H9 (cell line): ENCODE measurements at regions not wholly inside any gene's neighbourhood (a gene's known extent, or its start where the extent isn't known, plus 50 kb on each side); places are given as distances from the start of the nearest gene placed in this dataset.

Experiments
- DNase-seq: peaks from one replicate; pipeline ENCODE4 v3.0.0-alpha.2; 2017
- H2AFZ ChIP-seq: one replicate; pipeline ENCODE4 v1.6.1; 2013; ENCODE audit warnings: mild to moderate bottlenecking, low read length, control low read depth, moderate library complexity
- H2AK5ac ChIP-seq: 2 replicates; pipeline ENCODE4 v1.6.1; 2013; ENCODE audit warnings: low read length, control low read depth, mixed read lengths; ENCODE audit not compliant: insufficient read length
- H2BK120ac ChIP-seq: one replicate; pipeline ENCODE4 v1.6.1; 2013; ENCODE audit warnings: low read depth, mild to moderate bottlenecking, low read length, control low read depth, inconsistent platforms; ENCODE audit not compliant: poor library complexity, severe bottlenecking
- H2BK12ac ChIP-seq: 2 replicates; pipeline ENCODE4 v1.6.1; 2013; ENCODE audit warnings: low read length, control low read depth, mixed read lengths, low read depth; ENCODE audit not compliant: insufficient read length
- H2BK15ac ChIP-seq: 2 replicates; pipeline ENCODE4 v1.6.1; 2013; ENCODE audit warnings: low read depth, low read length, control low read depth
- H2BK20ac ChIP-seq: one replicate; pipeline ENCODE4 v1.6.1; 2013; ENCODE audit warnings: low read depth, mild to moderate bottlenecking, low read length, control low read depth, inconsistent platforms; ENCODE audit not compliant: poor library complexity, severe bottlenecking
- H2BK5ac ChIP-seq: 2 replicates; pipeline ENCODE4 v1.6.1; 2013; ENCODE audit warnings: low read length, control low read depth, mixed read lengths; ENCODE audit not compliant: insufficient read length
- H3K14ac ChIP-seq: 2 replicates; pipeline ENCODE4 v1.6.1; 2013; ENCODE audit warnings: low read length, control low read depth; ENCODE audit not compliant: insufficient read depth
- H3K18ac ChIP-seq: 2 replicates; pipeline ENCODE4 v1.6.1; 2013; ENCODE audit warnings: low read depth, mild to moderate bottlenecking, mixed read lengths, low read length, control low read depth; ENCODE audit not compliant: insufficient read length
- H3K23ac ChIP-seq: 2 replicates; pipeline ENCODE4 v1.6.1; 2013; ENCODE audit warnings: low read length, control low read depth, mixed read lengths, low read depth; ENCODE audit not compliant: insufficient read length
- H3K23me2 ChIP-seq: 2 replicates; pipeline ENCODE4 v1.6.1; 2013; ENCODE audit warnings: low read depth, mild to moderate bottlenecking, mixed read lengths, low read length, control low read depth; ENCODE audit not compliant: insufficient read length, poor library complexity, severe bottlenecking
- H3K27ac ChIP-seq: 2 replicates; pipeline ENCODE4 v1.5.1; 2013; ENCODE audit warnings: low read length, control low read depth, mixed read lengths, low read depth; ENCODE audit not compliant: insufficient read length
- H3K27me3 ChIP-seq: 2 replicates; pipeline ENCODE4 v1.6.1; 2013; ENCODE audit warnings: low read length, control low read depth, inconsistent platforms; ENCODE audit not compliant: insufficient read depth
- H3K4ac ChIP-seq: 2 replicates; pipeline ENCODE4 v1.6.1; 2013; ENCODE audit warnings: low read depth, mild to moderate bottlenecking, control low read depth, inconsistent platforms, low read length, moderate library complexity
- H3K4me1 ChIP-seq: 2 replicates; pipeline ENCODE4 v1.6.1; 2013; ENCODE audit warnings: low read length, control low read depth, inconsistent platforms; ENCODE audit not compliant: insufficient read depth
- H3K4me2 ChIP-seq: 2 replicates; pipeline ENCODE4 v1.6.1; 2013; ENCODE audit warnings: low read length, control low read depth, mixed read lengths; ENCODE audit not compliant: insufficient read length, insufficient read depth
- H3K56ac ChIP-seq: 2 replicates; pipeline ENCODE4 v1.6.1; 2013; ENCODE audit warnings: low read depth, mild to moderate bottlenecking, mixed read lengths, low read length, control low read depth; ENCODE audit not compliant: insufficient read length
- H3K79me1 ChIP-seq: 2 replicates; pipeline ENCODE4 v1.6.1; 2013; ENCODE audit warnings: low read depth, mild to moderate bottlenecking, moderate library complexity, low read length, control low read depth, inconsistent platforms; ENCODE audit not compliant: insufficient read depth, poor library complexity, severe bottlenecking
- H3K79me2 ChIP-seq: 2 replicates; pipeline ENCODE4 v1.6.1; 2013; ENCODE audit warnings: low read length, control low read depth, inconsistent platforms; ENCODE audit not compliant: insufficient read depth
- H3K9ac ChIP-seq: 2 replicates; pipeline ENCODE4 v1.6.1; 2013; ENCODE audit warnings: low read length, control low read depth, mixed read lengths; ENCODE audit not compliant: insufficient read length; ENCODE audit errors: extremely low read depth
- H3K9me3 ChIP-seq: one replicate; pipeline ENCODE4 v1.6.1; 2013; ENCODE audit warnings: low read depth, low read length, inconsistent platforms; ENCODE audit not compliant: control insufficient read depth
- H3T11ph ChIP-seq: one replicate; pipeline ENCODE4 v1.6.1; 2013; ENCODE audit warnings: mild to moderate bottlenecking, low read length, control low read depth, inconsistent platforms
- H4K20me1 ChIP-seq: one replicate; pipeline ENCODE4 v1.6.1; 2013; ENCODE audit not compliant: control insufficient read depth, insufficient read length, insufficient read depth
- H4K5ac ChIP-seq: 2 replicates; pipeline ENCODE4 v1.6.1; 2013; ENCODE audit warnings: low read depth, mild to moderate bottlenecking, mixed read lengths, low read length, control low read depth; ENCODE audit not compliant: insufficient read length
- H4K8ac ChIP-seq: replicated peaks from 2 replicates; pipeline ENCODE4 v1.6.1; 2013; ENCODE audit warnings: low read length, control low read depth, mixed read lengths, low read depth; ENCODE audit not compliant: insufficient read length
- H4K91ac ChIP-seq: 2 replicates; pipeline ENCODE4 v1.6.1; 2013; ENCODE audit warnings: low read depth, mild to moderate bottlenecking, moderate library complexity, mixed read lengths, low read length, control low read depth; ENCODE audit not compliant: insufficient read length
- H3K27ac Mint-ChIP-seq, 3 experiments: 2 replicates in 2 of 3; 3 replicates in 1 of 3; pipeline ENCODE4 v1.8.0; 2020 to 2021; ENCODE audit warnings: mixed read lengths in 3 of 3, mild to moderate bottlenecking in 1 of 3, moderate library complexity in 1 of 3
- H3K27me3 Mint-ChIP-seq: 2 replicates; pipeline ENCODE4 v1.8.0; 2021; ENCODE audit warnings: low read depth, mild to moderate bottlenecking, moderate library complexity, mixed read lengths
- H3K36me3 Mint-ChIP-seq, 3 experiments: 2 replicates in 2 of 3; 3 replicates in 1 of 3; pipeline ENCODE4 v1.8.0; 2020 to 2021; ENCODE audit warnings: low read depth in 3 of 3, mixed read lengths in 3 of 3; ENCODE audit not compliant: insufficient read depth in 1 of 3
- H3K4me1 Mint-ChIP-seq, 2 experiments: 2 replicates each; pipeline ENCODE4 v1.8.0; 2020; ENCODE audit warnings: mixed read lengths in 2 of 2
- H3K4me3 Mint-ChIP-seq, 2 experiments: 2 replicates in 1 of 2; 3 replicates in 1 of 2; pipeline ENCODE4 v1.8.0; 2020 to 2021; ENCODE audit warnings: mild to moderate bottlenecking in 2 of 2, mixed read lengths in 2 of 2, moderate library complexity in 1 of 2
- H3K9me3 Mint-ChIP-seq, 2 experiments: 2 replicates in 1 of 2; 3 replicates in 1 of 2; pipeline ENCODE4 v1.8.0; 2020; ENCODE audit warnings: mild to moderate bottlenecking in 2 of 2, mixed read lengths in 2 of 2, moderate library complexity in 1 of 2
- CTCF ChIP-seq: fragments of 200-600 bp; sonication (generic); conservative IDR thresholded peaks from 3 replicates; pipeline ENCODE4 v1.8.0; 2021; ENCODE audit warnings: antibody characterized with exemption, mild to moderate bottlenecking
- WGBS: extraction: QIAGEN DNeasy Blood & Tissue Kit; methylation state at CpG from one replicate; pipeline ENCODE4 v1.1.7; 2013; ENCODE audit warnings: missing lambda C conversion rate, low lambda C conversion rate, mixed read lengths; ENCODE audit not compliant: insufficient read length; ENCODE audit errors: extremely low coverage; 5-methylcytosine and 5-hydroxymethylcytosine counted together

DNA sequence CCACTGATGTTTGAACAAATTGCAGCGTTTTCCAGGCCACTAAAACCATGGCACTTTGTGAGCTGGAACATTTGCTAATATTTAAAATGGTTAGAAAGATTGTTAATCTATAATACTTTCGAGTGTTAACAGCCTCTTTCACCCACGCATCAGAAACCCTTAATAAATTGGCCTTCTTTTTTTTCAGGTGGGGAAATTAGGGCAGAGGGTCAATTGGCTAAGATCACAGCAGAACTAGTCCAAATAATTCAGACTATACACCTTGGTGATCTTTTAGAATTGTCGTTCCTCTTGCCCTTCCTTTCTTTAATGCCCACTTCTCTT lies 105.8 kb downstream of the PTCSC3 start:
- Histone ChIP-seq H3K27me3 (no peaks in the 10 kb centered on the region), H3K9ac (no peak overlapping the region), H2AK5ac (no peak overlapping the region), H4K20me1 (no peaks in the 10 kb centered on the region), H4K8ac (no peak overlapping the region), H3T11ph (no peak overlapping the region), H3K9me3 (no peaks in the 10 kb centered on the region), H3K4me2 (no peak overlapping the region), H3K79me1 (no peaks in the 10 kb centered on the region), H2BK120ac (no peak overlapping the region), H2BK20ac (no peak overlapping the region), H3K4ac (no peak overlapping the region), H3K18ac (no peak overlapping the region), H2AFZ (no peak overlapping the region), H2BK12ac (no peak overlapping the region), H4K91ac (no peak overlapping the region), H3K23me2 (no peaks in the 10 kb centered on the region), H2BK5ac (no peak overlapping the region), H3K4me1 (peaks cover 3% of the 10 kb centered on the region; the same call in 1 of the 2 replicates), H4K5ac (no peak overlapping the region), H3K27ac (no peak overlapping the region), H3K23ac (no peak overlapping the region), H3K14ac (no peak overlapping the region), H2BK15ac (no peak overlapping the region), H3K56ac (no peak overlapping the region), H3K79me2 (no peaks in the 10 kb centered on the region)
- WGBS, result no CpG with 5 or more reads among the region's 4 CpGs
- Mint-ChIP-seq H3K9me3 (no peaks in the 10 kb centered on the region), H3K27ac (no peak overlapping the region), H3K27me3 (peaks cover 2% of the 10 kb centered on the region), H3K4me3 (no peak overlapping the region), H3K36me3 (no peaks in the 10 kb centered on the region), H3K4me1 (peaks cover 4% of the 10 kb centered on the region in 2 experiments)
- TF ChIP-seq CTCF, result no peak
- DNase-seq, result no peak
